Fibroblast of skin of right biceps (primary cell): ENCODE measurements at regions not wholly inside any gene's neighbourhood (a gene's known extent, or its start where the extent isn't known, plus 50 kb on each side); places are given as distances from the start of the nearest gene placed in this dataset.
"Not testable (repeated sequence)": the region's sequence is repeated elsewhere in the genome, so short reads cannot be mapped to it uniquely, and the experiment has no call there.

Experiments used
- DNase-seq: peaks from one replicate; pipeline ENCODE4 v3.0.0-alpha.2; 2013

GRCh38 chrX:134045372-134045771 lies 60.0 kb upstream of the GPC3 start:
- not testable (repeated sequence) for DNase-seq

GRCh38 chrX:134067107-134067506 lies 81.7 kb upstream of the GPC3 start:
- not testable (repeated sequence) for DNase-seq

GRCh38 chrX:134071899-134072298 lies 86.5 kb upstream of the GPC3 start:
- not testable (repeated sequence) for DNase-seq

GRCh38 chrX:134073341-134073740 lies 87.9 kb upstream of the GPC3 start:
- DNase-seq, result no peak

- DNase-seq, result no peak
Measured at GRCh38 chrX:134074151-134074550, 88.8 kb upstream of the GPC3 start.

GRCh38 chrX:134075894-134076718 lies 90.7 kb upstream of the GPC3 start:
- no peak for DNase-seq

- no peak for DNase-seq
Measured at GRCh38 chrX:134095366-134095765, 110.0 kb upstream of the GPC3 start.

GRCh38 chrX:134101636-134102035 lies 116.2 kb upstream of the GPC3 start:
- DNase-seq, result no peak

- no peak for DNase-seq
Measured at GRCh38 chrX:134115270-134115669, 121.7 kb upstream of the CCDC160 start.

GRCh38 chrX:134137341-134137740 lies 99.6 kb upstream of the CCDC160 start:
- DNase-seq, result no peak

- DNase-seq, result no peak
Measured at GRCh38 chrX:134139090-134139489, 97.9 kb upstream of the CCDC160 start.

GRCh38 chrX:134144231-134144630 lies 92.8 kb upstream of the CCDC160 start:
- peak; percentile 6 for DNase-seq

GRCh38 chrX:134146493-134146892 lies 90.5 kb upstream of the CCDC160 start:
- no peak for DNase-seq

GRCh38 chrX:134148172-134148692 lies 88.8 kb upstream of the CCDC160 start:
- no peak for DNase-seq

- DNase-seq, result no peak
Measured at GRCh38 chrX:134158821-134159512, 78.0 kb upstream of the CCDC160 start.

- no peak for DNase-seq
Measured at GRCh38 chrX:134161162-134161561, 75.8 kb upstream of the CCDC160 start.

- DNase-seq, result no peak
Measured at GRCh38 chrX:134162032-134162431, 75.0 kb upstream of the CCDC160 start.

GRCh38 chrX:134163836-134164235 lies 73.1 kb upstream of the CCDC160 start:
- DNase-seq, result no peak

- no peak for DNase-seq
Measured at GRCh38 chrX:134167591-134168203, 69.3 kb upstream of the CCDC160 start.

- DNase-seq, result peak; percentile 13
Measured at GRCh38 chrX:134171661-134172587, 65.1 kb upstream of the CCDC160 start.

- DNase-seq, result no peak
Measured at GRCh38 chrX:134172588-134173259, 64.3 kb upstream of the CCDC160 start.
